ENCODE measurements at regions not wholly inside any gene's neighbourhood (a gene's known extent, or its start where the extent isn't known, plus 50 kb on each side); places are given as distances from the start of the nearest gene placed in this dataset.

DNA sequence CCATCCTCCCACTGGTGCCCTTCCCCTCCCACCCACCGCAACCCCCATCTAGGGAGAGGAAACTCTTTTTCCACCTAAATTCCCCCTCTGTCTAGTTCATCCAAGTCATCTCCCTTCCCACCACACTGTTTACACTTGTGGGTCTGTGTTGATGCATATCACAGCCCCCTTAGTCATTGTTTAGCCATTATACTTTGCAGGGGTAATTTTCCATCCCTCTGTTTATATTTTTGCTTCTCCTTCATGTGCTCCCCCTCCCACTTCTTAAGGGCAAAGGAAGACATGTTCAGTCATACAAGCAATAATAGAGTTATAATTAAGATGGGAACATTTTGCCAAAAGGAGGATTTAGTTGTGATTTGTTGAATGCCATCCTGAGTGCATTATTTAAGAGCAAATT lies 187.8 kb upstream of the TNP1 start:
- Mint-ChIP-seq H3K36me3 (no peaks in the 10 kb centered on the region), H3K4me3 (no peak overlapping the region), H3K27ac (no peak overlapping the region), H3K9me3 (peaks cover 0 to 1% (median 0%) of the 10 kb centered on the region in 7 donors), H3K27me3 (ENCODE audit: low read depth in 3 of 3) (peaks cover 10 to 30% (median 13%) of the 10 kb centered on the region in 3 donors), H3K4me1 (no peaks in the 10 kb centered on the region)
- H3K4me2 ChIP-seq (replicated peaks; ENCODE audit: extremely low read depth, low read length, poor library complexity, severe bottlenecking), result no peak overlapping the region
- no peaks in the 10 kb centered on the region for H4K20me1 ChIP-seq (ENCODE audit: insufficient read depth, low read length)
- H3K79me2 ChIP-seq (ENCODE audit: insufficient read depth, low read length), result no peaks in the 10 kb centered on the region
- H3K4me1 ChIP-seq (ENCODE audit: control insufficient read depth in 1 of 2, insufficient read depth in 2 of 2, low read length in 2 of 2), result no peaks in the 10 kb centered on the region
- intact Hi-C loops (cut with micrococcal nuclease), result no loop called here
- 100% methylated on average over 1 of the region's 1 CpG for WGBS (ENCODE audit: insufficient coverage)
- TF ChIP-seq, protein P1, sequence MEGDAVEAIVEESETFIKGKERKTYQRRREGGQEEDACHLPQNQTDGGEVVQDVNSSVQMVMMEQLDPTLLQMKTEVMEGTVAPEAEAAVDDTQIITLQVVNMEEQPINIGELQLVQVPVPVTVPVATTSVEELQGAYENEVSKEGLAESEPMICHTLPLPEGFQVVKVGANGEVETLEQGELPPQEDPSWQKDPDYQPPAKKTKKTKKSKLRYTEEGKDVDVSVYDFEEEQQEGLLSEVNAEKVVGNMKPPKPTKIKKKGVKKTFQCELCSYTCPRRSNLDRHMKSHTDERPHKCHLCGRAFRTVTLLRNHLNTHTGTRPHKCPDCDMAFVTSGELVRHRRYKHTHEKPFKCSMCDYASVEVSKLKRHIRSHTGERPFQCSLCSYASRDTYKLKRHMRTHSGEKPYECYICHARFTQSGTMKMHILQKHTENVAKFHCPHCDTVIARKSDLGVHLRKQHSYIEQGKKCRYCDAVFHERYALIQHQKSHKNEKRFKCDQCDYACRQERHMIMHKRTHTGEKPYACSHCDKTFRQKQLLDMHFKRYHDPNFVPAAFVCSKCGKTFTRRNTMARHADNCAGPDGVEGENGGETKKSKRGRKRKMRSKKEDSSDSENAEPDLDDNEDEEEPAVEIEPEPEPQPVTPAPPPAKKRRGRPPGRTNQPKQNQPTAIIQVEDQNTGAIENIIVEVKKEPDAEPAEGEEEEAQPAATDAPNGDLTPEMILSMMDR (IDR thresholded peaks at IDR 0.05), result no peak
- H2AFZ ChIP-seq (ENCODE audit: insufficient read depth, low read depth, low read length, poor library complexity, severe bottlenecking), result no peak overlapping the region
- H3K27me3 ChIP-seq (ENCODE audit: control insufficient read depth in 2 of 2, insufficient read depth in 2 of 2, low read length in 2 of 2), result peaks cover 0 to 4% of the 10 kb centered on the region in 2 donors
- H3K27ac ChIP-seq (ENCODE audit: low read depth in 1 of 2, low read length in 2 of 2), result no peak overlapping the region
- H3K9me3 ChIP-seq (replicated peaks in 1 of 2; ENCODE audit: control insufficient read depth in 1 of 2, insufficient read depth in 1 of 2, low read length in 2 of 2), result no peaks in the 10 kb centered on the region
- H3K4me3 ChIP-seq (replicated peaks in 1 of 3; ENCODE audit: low read depth in 2 of 3, low read length in 3 of 3), result no peak overlapping the region
- H3K36me3 ChIP-seq (replicated peaks in 1 of 2; ENCODE audit: control insufficient read depth in 1 of 2, insufficient read depth in 2 of 2, low read length in 2 of 2), result no peaks in the 10 kb centered on the region
- no peak overlapping the region for H3K9ac ChIP-seq (ENCODE audit: insufficient read depth, low read length, poor library complexity, severe bottlenecking)
- DNase-seq, result no peak

DNA sequence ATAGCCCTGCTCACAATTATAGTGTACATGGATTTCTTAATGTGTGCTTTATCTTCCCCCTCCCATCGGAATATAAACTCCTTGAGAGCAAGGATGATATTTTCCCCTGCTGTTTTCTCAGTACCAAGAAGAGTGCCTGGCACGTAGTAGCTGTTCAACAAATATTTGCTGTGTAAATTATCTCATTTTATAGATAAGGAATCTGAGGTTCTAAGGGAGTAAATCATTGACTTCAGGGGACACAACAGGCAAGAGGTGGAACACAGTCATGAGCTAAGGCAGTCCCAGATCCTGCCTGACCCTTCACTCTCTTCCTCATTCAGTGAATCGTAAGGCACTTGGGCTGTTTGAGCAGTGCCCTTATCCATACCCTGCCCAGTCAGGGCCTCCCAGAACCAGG lies 187.3 kb upstream of the TNP1 start:
- no peak overlapping the region for H3K27ac ChIP-seq (ENCODE audit: low read depth in 1 of 2, low read length in 2 of 2)
- Mint-ChIP-seq H3K9me3 (peaks cover 0 to 1% (median 0%) of the 10 kb centered on the region in 7 donors), H3K4me3 (no peak overlapping the region), H3K27ac (no peak overlapping the region), H3K4me1 (no peaks in the 10 kb centered on the region), H3K36me3 (no peaks in the 10 kb centered on the region), H3K27me3 (ENCODE audit: low read depth in 3 of 3) (peaks cover 10 to 30% (median 13%) of the 10 kb centered on the region in 3 donors)
- no peak overlapping the region for H2AFZ ChIP-seq (ENCODE audit: insufficient read depth, low read depth, low read length, poor library complexity, severe bottlenecking)
- no peaks in the 10 kb centered on the region for H3K79me2 ChIP-seq (ENCODE audit: insufficient read depth, low read length)
- no peak overlapping the region for H3K4me3 ChIP-seq (replicated peaks in 1 of 3; ENCODE audit: low read depth in 2 of 3, low read length in 3 of 3)
- no peak for DNase-seq
- intact Hi-C loops (cut with micrococcal nuclease), result no loop called here
- no peaks in the 10 kb centered on the region for H3K36me3 ChIP-seq (replicated peaks in 1 of 2; ENCODE audit: control insufficient read depth in 1 of 2, insufficient read depth in 2 of 2, low read length in 2 of 2)
- H4K20me1 ChIP-seq (ENCODE audit: insufficient read depth, low read length), result no peaks in the 10 kb centered on the region
- peaks cover 0 to 4% of the 10 kb centered on the region in 2 donors for H3K27me3 ChIP-seq (ENCODE audit: control insufficient read depth in 2 of 2, insufficient read depth in 2 of 2, low read length in 2 of 2)
- WGBS (ENCODE audit: insufficient coverage), result 92% methylated on average over 1 of the region's 3 CpGs
- no peak overlapping the region for H3K4me2 ChIP-seq (replicated peaks; ENCODE audit: extremely low read depth, low read length, poor library complexity, severe bottlenecking)
- no peak overlapping the region for H3K9ac ChIP-seq (ENCODE audit: insufficient read depth, low read length, poor library complexity, severe bottlenecking)
- H3K4me1 ChIP-seq (ENCODE audit: control insufficient read depth in 1 of 2, insufficient read depth in 2 of 2, low read length in 2 of 2), result no peaks in the 10 kb centered on the region
- no peaks in the 10 kb centered on the region for H3K9me3 ChIP-seq (replicated peaks in 1 of 2; ENCODE audit: control insufficient read depth in 1 of 2, insufficient read depth in 1 of 2, low read length in 2 of 2)
- TF ChIP-seq, protein P1 (IDR thresholded peaks at IDR 0.05), result no peak

Measured in CD14-positive monocyte (primary cell).